Stimulated activated CD4-positive, alpha-beta T cell treated with anti-CD3 and anti-CD28 coated beads, Interleukin-1b, Interleukin-23, amount 100 ng/mL, for 4 hours (primary cell): ENCODE measurements at regions not wholly inside any gene's neighbourhood (a gene's known extent, or its start where the extent isn't known, plus 50 kb on each side); places are given as distances from the start of the nearest gene placed in this dataset.

Experiments
- DNase-seq, 2 donors: peaks; one replicate each; pipeline ENCODE4 v3.0.0-alpha.2; 2020; ENCODE audit warnings: low read depth in 2 of 2

DNA sequence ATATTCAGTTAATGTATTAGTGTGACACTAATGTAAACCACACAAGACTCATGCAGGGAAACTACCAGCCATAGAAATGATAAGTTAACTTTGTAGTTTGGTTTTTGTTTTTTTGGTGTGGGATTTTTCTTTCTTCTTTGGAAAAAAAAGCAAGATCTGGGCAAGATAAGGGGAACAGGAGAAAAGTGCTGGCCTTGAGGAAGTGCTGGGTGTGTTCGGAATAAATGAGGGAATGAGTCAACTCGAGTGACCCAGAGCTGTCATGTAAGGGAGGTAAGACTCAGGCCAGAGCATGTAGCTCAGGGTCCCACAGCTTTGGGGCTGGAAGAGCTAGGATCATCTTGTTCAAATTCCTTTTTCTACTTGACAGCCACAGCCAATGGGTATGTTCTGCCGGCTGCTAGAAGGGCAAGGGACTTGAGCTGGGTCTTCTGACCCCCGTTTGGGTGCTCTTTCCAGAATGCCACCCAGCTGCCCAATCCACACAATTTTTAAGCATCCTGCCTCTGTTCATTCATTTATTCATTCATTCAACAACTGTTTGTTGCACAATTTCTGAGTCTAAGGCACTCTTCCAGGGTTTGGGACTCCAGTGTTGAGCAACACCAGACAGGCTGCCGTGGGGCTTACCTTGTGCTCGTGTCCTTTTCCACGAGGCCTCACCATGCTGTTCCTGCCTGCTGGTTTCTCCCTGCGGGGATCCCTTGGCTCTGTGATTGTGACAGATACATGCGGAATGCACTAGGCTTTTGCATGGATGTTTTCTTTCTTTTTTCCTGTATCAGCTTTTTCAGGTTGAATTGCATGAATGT is 54.5 kb downstream of the CLDN34 start:
- DNase-seq, result no peak

DNA sequence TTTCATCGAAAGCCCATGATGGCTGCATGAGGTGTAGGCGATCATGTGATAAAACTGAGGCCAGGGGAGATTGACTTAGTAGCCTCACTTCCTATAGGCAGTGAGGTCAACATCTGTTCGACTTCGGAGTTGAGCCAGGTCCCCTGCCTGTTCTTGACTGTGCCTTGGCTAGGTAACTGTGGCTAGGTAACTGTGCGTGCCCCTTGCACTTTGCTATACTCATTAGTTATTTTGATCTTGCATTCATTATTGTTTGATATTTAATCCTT is 55.0 kb downstream of the CLDN34 start:
- DNase-seq, result no peak

DNA sequence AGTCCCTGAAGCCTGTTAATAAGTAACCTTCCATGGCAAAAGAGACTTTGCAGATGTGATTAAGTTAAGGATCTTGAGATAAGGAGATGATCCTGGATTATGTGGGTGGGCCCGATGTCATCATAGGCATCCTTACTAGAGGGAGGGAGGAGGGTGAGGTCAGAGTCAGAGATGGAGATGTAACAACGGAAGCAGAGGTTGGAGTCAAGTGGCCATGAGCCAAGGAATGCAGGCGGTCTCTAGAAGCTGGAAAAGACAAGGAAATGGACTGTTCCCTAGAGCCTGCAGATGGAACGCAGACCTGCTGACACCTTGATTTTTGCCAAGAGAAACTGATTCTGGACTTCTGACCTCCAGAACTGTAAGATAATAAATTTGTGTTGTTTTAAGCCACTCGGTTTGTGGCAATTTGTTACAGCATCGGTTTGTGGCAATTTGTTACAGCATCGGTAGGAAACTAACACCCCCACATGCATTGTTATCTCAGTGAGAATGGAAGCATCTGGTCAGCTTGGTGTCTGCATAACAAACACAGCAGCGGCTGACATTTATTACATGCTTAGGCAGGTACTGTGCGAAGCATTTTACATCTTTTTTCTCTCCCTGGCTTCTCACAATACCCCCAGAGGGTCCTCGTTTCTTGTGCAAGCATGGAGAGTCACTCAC is 55.6 kb downstream of the CLDN34 start:
- no peak for DNase-seq

DNA sequence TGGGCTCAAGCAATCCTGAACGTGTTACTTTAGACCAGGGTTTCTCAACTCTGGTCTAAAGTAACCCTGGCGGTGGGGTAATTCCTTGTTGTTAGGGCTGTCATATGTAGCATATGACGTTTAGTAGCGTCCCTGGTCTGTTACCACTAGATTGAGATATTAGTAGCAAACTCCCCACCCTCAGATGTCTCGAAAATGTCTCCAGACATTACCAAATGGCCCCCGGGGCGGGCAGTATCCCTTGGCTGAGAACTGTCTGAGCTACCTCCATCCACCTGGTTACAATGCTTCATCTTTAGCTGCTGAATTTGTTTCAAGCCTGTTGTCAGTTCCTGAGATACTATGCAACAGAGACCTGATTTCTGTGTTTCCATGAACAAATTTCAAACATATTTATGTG is 56.7 kb downstream of the CLDN34 start:
- no peak for DNase-seq

DNA sequence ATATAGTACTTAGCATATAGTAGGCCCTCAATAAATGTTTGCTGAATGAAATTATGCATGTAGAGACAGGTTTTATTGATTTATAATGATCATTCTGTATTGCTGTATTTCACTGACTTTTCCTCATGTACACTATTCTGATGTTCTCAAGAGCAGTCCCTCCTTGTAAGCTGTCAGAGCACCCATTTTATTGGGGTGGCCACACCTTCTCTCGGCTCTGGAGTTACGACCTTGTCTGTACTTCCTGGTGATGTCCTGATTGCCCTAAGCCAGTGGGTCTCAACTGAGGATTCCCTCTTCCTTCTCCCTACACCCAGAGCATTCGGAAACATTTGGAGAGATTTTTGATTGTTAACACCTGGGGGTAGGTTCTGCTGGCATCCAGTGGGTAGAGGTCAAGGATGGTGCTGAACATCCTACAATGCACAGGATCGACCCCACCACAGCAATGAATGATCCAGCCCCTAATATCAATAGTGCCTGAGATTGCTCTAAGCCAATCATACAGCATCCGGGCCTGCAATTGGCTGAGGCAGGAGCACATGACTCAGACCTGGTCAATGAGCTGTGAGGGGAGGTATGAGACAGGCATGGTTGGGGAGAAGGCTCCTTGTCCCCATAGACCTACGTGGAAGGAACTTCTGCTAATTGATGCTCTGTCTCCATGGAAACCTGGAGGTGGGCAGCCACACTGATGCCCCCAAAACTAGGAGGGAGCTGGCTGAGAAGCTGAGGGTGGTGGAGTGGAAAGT is 58.8 kb downstream of the CLDN34 start:
- DNase-seq, result no peak

DNA sequence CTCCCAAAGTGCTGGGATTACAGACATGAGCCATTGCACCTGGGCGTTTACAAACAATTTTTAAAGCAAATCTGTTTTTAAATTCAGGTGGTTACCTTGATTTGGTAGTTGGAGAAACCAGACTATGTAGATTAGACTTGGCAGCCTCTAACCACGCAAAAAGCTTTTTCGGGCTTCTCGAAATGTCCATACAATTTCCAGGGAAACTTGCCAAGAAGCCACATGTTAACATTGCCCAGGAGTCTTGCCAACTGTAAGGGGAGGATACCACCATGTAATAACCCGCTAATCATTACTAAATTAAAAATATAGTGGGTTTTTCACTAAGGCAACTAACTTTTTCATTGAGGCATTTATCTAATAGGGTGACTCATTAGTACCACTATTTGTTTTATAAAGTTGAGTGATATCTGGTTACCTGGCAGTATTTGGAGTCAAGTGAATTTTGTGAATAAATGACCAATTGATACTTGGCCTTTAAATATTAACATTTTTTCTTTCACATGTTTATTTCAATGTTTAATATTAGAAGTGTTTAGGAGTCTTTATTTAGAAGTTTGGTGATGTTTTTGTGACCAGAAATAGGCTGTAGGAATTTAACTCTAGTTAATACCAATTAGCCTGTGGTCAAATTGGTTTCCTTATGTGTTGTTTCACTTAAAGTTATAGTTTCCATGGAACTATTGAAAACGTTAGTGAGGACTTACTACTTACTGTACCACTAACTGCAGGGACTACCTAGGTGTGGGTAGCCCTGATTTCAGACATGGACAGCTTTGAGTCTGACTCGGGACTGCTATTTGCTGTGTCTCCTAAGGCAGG is 61.3 kb downstream of the CLDN34 start:
- no peak for DNase-seq

DNA sequence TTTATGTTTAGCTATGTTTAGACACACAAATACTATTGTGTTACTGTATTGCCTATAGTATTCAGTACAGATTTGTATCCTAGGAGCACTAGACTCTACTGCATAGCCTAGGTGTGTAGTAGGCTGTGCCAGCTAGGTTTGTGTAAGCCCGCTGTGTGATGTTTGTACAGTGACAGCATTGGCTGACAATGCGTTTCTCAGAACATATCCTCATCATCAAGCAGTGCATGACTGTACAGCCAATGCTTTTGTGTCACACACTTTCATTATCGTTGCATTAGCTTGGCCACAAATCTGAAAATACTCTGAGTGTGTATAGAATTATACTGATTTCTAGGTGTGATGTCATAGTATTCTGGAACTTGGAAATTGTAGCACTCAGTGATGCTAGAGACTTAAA is 63.4 kb downstream of the CLDN34 start:
- DNase-seq, result no peak

DNA sequence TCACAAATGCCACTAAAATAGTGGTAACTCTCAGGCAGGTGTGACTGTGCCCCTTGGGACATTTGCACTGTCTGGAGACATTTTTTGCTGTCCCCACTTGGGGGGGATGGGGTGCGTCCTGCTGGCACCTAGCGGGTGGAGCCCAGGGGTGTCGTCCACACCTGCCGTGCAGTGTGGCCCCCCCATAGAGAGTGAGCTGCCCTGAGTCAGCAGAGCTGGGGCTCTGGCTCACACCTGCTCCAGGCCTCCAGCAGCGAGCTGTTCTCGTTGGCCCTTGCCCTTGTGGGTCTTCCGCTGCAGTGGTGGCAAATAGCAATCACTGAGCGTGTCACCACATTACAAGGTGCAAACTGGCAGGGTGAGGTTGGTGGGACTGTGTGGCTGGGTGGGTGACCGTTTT is 64.6 kb downstream of the CLDN34 start:
- no peak for DNase-seq

DNA sequence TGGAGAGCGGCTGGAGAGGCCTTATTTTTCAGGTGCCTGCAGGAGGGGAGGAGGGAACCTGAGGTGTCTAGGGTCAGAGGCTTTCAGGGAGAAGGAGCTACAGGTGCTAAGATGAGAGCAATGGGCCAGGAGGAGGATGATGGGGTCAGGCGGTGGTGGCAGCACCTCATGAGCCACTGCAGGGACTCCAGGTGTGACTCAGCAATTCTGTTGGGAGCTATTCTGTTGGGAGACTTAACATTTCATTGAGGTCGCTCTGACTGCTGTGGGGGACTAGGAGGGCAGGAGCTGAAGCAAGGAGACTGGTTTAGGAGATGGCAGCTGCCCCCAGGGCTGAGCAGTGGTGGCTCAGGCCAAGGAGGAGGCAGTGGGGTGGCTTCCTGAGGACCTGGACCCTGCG is 65.0 kb downstream of the CLDN34 start:
- no peak for DNase-seq

DNA sequence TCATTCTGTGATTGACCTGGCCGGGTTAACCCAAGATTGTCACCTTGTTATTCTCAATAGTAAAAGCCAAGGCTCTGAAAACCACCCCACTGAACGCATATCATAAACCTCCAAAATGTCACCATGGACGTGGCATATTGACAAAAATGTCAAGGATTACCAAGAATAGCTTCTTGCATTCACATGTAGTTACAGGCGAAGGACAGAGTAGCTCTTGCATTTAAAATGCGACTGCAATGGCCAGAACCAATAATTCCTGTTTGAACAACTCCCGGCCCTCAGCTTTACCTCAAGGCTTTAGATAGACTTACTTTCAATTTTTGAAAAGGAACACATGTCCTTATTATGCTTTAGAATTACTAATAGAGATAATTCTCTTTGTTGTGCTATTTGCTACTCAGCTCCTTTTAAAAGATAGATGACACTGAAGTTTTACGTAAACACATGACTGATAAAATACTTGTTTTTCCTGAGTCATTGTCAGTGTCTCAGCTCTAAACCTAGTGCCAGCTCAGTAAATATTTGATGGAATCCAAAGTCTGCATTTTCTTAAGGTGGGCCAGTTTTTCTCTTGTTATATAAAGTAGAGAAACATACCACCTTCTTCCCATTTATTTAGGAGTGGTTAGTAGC is 66.3 kb downstream of the CLDN34 start:
- DNase-seq, result no peak

DNA sequence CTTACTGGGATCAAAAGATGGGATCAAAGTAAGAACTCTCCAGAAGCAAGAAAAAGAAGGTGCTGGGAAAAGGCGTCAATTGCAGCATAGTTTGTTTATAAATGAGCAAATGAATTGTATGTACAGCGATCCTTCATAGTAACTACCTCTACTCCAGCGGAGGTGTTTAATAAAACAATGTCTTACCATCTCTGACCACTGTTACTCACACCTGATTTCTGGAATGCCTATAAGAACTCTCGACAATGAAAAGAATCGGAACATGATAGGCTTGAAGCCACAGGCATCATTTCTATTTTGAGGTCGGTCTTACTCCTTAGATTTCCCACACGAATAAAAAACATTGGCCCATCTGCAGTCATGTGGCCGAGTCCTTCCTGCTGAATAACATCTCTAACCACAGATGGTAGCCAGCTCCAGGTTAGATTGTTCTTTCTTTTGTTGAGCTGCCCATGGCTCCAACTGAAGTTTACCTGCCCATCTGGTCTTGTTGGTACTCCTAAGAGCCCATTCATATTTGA is 67.6 kb downstream of the CLDN34 start:
- no peak for DNase-seq

DNA sequence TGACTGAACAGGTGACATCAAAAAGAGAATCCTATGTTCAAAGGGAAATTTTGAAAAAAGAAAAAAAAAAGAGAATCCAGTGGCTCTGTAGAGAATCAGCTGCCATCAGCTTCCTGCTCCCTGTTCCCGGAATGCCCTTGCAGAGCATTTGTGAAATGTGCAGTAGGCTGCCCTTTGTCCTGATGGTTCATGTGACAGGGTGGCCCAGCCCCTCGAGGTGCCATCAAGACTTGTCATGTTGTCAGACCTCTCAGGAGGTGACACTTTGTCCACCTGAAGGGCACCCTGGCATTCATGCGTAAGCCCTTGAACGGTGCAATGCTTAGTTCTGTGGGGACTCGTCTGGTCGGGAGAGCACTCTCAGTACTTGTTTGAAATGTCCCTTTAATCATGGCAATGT is 71.4 kb downstream of the CLDN34 start:
- no peak for DNase-seq

DNA sequence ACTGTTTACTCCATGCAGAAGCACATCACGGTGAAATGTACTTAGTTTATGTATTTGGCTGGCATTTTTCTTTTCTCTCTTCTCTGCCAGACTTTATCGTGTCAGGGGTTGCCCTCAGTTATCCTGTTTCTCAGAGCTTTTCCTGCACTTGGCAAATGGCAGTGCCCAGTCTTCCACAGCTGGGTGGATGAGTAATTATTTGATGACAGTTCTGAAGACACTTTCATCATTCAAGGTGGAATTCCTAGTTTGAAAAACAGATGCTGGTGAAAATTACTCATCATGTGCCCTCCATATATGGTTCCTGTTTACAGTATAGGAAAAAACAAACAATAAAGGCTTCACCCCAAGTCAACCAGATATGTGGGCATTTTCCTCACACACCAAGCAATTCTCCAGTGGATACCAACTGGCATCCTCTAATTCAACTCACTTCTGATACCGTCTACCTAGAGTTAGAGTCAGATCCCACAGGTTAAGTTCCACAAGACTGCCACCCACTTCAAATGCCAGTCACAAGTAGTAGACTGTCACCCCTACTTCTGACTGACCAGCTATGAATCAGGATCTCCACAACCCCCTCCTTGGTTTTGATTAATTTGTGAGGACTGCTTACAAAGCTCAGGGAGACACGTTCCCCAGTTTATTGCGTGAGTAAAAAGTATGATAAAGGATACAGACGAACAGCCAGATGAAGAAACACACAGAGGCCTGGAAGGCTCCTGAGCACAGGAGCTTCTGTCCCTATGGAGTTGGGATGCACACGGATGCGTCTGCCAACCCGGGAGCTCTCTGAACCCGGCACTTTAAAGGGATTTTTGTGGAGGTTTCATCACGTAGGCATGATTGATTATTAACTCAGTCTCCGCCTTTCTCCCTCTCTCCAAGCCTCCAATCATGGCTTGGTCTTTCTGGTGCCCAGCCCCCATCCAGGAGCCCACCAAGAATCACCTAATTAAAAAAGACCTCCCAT is 72.9 kb downstream of the CLDN34 start:
- DNase-seq, result no peak

DNA sequence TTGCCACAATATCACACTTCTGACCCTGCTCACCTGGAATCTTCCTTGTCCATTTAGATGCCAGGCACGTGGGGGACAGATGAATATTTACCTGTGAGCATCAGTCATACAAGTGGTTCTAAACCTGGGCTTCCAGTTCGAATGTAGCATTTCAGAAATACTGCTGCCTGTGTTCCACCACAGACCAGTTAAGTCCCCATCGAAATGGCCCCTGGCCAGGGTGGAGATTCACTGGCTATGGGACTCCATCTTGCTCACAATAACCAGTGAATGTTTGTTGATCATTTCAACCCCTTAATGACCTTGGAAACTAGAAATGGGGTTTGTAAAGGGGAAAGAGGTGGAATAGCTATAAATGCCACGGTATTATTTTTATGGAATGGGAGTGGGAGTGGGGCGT is 73.8 kb downstream of the CLDN34 start:
- DNase-seq, result no peak

DNA sequence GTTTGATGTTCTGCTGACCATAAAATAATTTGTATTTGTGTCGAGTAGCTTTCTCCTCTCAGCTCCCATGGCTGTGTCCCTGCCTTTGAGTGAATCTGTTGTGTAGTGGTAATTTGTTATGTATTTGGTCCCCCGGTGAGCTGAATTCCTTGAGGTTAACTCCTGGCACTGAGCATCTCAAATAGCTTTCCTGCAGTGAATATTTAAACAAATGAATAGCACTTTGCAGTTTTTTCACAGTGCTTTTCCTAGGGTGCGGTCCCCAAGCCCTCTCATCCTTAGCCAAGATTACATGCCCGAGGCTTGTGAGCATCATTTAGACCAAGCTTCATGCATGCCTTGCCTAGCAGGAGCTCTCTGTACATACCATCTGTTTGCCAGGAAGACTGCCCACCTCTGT is 74.2 kb downstream of the CLDN34 start:
- DNase-seq, result no peak

DNA sequence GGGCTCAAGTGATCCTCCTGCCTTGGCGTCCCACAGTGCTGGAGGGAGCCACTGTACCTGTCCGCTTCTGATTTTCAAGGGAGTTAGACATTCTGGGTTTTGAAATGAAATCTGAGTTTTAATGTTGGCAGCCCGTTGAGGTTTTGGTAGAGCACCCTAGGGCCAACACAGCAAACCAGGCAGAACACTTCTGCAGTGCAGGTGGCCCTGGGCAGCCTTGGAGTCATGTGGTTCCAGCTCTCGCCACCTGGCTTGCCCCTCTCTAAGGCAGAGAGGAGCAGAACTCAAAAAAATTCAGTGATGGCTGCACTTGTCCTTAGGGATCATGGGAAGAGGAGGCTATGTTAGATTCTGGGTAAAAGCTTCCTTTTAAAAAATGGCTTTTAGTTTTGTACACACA is 74.9 kb downstream of the CLDN34 start:
- DNase-seq, result no peak

DNA sequence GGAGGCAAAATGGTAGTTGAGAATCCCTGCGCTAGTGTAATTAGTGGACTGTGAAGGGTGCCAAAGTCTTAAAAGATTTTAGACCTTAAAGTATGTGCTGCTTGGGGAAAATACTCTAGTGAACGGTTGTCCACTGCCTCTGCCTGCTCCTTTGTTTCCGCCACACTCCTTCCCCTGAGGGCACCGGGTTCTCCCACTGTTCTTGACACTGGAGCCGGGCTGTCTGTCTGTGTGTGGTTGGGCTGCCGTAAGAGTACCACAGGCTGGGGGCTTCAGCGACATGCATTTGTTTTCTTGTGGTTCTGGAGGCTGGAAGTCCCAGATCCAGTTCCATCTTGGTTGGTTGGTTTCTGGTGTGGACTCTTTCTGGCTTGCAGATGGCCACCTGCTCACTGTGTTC is 76.2 kb downstream of the CLDN34 start:
- DNase-seq, result no peak

DNA sequence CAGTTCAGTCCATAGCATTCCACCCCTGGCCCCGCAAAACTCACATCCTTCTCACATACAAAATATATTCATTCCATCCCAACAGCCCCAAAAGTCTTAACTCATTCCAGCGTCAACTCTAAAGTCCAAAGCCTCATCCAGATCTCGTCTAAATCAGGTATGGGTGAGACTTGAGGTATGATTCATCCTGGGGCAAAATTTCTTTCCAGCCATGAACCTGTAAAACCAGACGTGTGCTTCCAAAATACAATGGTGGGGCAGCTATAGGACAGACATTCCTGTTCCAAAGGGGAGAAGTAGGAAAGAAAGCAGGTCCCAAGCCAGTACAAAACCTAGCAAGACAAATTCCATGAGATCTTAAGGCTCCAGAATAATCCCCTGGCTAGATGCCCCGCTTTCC is 76.9 kb downstream of the CLDN34 start:
- no peak for DNase-seq

DNA sequence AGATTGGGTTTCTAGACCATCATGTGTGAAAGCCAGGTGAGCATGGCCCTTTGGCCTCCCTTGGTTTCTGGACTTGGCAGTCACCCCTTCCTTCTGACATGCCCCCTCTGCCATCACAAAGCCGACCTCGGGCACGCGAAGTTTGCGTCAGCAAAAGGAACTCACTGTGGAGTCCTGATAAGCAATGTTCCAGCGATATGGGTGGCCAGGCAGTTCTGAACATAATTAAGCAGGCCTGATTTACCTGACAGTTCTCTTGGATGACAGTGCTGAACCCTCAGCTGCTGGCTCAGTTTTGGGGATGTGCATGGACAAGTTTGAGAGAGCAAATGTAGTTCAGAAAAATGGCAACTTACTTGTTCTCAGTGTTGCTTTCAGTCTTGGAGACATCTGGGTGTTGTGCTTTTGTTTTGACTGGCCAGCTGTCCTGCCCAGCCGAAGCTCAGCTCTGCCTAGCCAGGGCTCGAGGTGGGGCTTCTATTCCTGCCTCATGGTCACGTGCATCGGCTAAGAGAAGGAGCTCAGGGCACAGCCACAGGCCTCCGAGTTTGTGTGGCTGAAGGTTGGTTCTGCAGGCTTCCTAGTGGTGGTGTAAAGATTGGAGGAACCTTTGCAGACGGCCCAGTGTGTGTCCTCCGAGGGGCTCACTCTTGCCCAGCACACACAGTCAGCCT is 78.3 kb downstream of the CLDN34 start:
- DNase-seq, result no peak

DNA sequence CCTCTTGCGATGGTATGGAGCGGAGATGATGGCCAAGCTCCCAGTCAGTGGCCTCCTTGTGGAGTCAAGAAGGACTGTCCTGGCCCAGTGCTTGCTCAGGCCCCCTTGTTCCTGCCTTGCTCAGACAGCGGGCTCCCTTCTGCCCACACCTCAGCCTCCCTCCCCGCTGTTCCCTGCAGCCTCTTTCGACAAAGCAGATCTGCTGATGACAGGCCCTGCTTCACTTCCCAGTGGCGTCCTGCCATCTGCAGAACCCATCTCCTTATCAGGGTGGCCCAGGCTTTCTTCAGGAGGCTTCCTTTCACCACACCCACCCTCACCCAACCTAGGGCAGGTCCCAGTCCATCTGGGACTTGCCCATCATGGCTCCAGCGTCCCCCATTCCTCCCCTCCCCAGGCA is 80.0 kb downstream of the CLDN34 start:
- DNase-seq, result no peak
